IPS-18a (cell line): ENCODE measurements at regions not wholly inside any gene's neighbourhood (a gene's known extent, or its start where the extent isn't known, plus 50 kb on each side); places are given as distances from the start of the nearest gene placed in this dataset.

Experiments used
- H3K27ac ChIP-seq: one replicate; pipeline ENCODE4 v1.5.1; 2013; ENCODE audit warnings: low read length
- H3K27me3 ChIP-seq: one replicate; pipeline ENCODE4 v1.6.1; 2013; ENCODE audit warnings: mild to moderate bottlenecking, low read length; ENCODE audit not compliant: control insufficient read depth, insufficient read depth
- H3K36me3 ChIP-seq: one replicate; pipeline ENCODE4 v1.6.1; 2013; ENCODE audit warnings: low read depth, low read length; ENCODE audit not compliant: control insufficient read depth
- H3K4me1 ChIP-seq: one replicate; pipeline ENCODE4 v1.6.1; 2013; ENCODE audit warnings: low read depth, low read length; ENCODE audit not compliant: control insufficient read depth
- H3K4me3 ChIP-seq: one replicate; pipeline ENCODE4 v1.5.1; 2013; ENCODE audit warnings: low read length
- H3K9ac ChIP-seq: one replicate; pipeline ENCODE4 v1.6.1; 2013; ENCODE audit warnings: mild to moderate bottlenecking, low read length, moderate library complexity
- H3K9me3 ChIP-seq: one replicate; pipeline ENCODE4 v1.6.1; 2013; ENCODE audit warnings: low read depth, low read length; ENCODE audit not compliant: control insufficient read depth

GRCh38 chr7:34491899-34492298 lies 166.1 kb upstream of the NPSR1 start:
- H3K27ac ChIP-seq, result no peak overlapping the region
- H3K4me3 ChIP-seq, result no peak overlapping the region
- peaks cover 14% of the 10 kb centered on the region for H3K4me1 ChIP-seq
- no peak overlapping the region for H3K9ac ChIP-seq
- no peaks in the 10 kb centered on the region for H3K9me3 ChIP-seq
- no peaks in the 10 kb centered on the region for H3K27me3 ChIP-seq
- H3K36me3 ChIP-seq, result no peaks in the 10 kb centered on the region

GRCh38 chr7:34493752-34494151 lies 164.3 kb upstream of the NPSR1 start:
- Histone ChIP-seq H3K27me3 (no peaks in the 10 kb centered on the region), H3K9me3 (no peaks in the 10 kb centered on the region), H3K4me1 (peaks cover 7% of the 10 kb centered on the region), H3K36me3 (no peaks in the 10 kb centered on the region), H3K27ac (no peak overlapping the region), H3K4me3 (no peak overlapping the region), H3K9ac (no peak overlapping the region)

GRCh38 chr7:34497153-34497777 lies 160.8 kb upstream of the NPSR1 start:
- Histone ChIP-seq H3K36me3 (no peaks in the 10 kb centered on the region), H3K9me3 (no peaks in the 10 kb centered on the region), H3K4me1 (peaks cover 3% of the 10 kb centered on the region), H3K9ac (no peak overlapping the region), H3K27ac (no peak overlapping the region), H3K4me3 (no peak overlapping the region), H3K27me3 (no peaks in the 10 kb centered on the region)

- H3K4me3 ChIP-seq, result no peak overlapping the region
- peaks cover 7% of the 10 kb centered on the region for H3K4me1 ChIP-seq
- H3K36me3 ChIP-seq, result no peaks in the 10 kb centered on the region
- H3K27ac ChIP-seq, result no peak overlapping the region
- no peaks in the 10 kb centered on the region for H3K9me3 ChIP-seq
- H3K27me3 ChIP-seq, result no peaks in the 10 kb centered on the region
- no peak overlapping the region for H3K9ac ChIP-seq
These were observed 156.9 kb upstream of the NPSR1 start for GRCh38 chr7:34501156-34501555.

DNA sequence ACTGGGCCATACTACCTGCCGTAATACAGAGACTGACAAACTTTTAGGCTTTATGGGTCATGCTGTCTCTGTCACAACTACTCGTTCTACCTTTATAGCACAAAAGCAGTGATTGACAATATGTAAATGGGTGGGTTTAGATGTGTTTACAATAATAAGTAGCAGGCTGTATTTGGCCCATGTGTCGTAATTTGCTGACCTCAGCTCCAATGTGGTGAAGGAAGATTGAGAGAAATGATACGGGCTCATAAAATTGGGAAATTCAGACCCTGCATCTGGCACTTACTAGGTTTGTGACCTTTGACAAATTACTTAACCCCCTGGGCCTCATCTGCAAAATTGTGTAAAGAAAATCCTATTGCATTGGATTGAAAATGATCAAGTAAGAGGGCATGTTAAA lies 150.8 kb upstream of the NPSR1 start:
- no peak overlapping the region for H3K9ac ChIP-seq
- no peak overlapping the region for H3K4me3 ChIP-seq
- no peaks in the 10 kb centered on the region for H3K36me3 ChIP-seq
- peaks cover under 1% of the 10 kb centered on the region for H3K9me3 ChIP-seq
- no peaks in the 10 kb centered on the region for H3K27me3 ChIP-seq
- peaks cover 4% of the 10 kb centered on the region for H3K4me1 ChIP-seq
- no peak overlapping the region for H3K27ac ChIP-seq

DNA sequence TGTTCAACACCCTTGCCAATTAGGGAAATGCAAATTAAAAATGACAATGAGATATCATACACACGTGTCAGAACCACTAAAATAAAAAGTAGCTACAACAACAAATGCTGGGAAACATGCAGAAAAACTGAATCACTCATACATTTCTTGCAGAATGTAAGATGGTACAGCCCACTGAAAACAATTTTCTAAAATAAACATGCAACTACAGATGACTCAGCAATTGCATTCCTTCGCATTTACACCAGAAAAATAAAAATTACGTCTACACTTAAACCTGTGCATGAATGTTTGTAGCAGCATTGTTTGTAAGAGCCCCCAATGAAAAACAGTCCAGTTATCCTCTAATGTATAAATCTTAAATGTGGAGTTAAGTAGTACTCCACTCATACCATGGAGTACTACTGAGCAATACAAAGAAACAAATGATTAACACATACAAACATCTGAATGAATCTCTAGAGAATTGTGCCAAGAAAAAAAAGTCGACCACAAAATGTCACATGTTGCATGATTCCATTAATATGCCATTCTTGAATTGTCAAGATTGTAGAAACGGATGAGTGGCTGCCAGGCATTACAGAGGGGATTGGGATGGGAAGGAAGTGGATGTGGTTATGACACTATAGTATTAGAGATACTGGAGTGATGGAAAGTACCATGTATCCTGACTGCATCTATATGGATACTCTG lies 134.6 kb upstream of the NPSR1 start:
- Histone ChIP-seq H3K9ac (no peak overlapping the region), H3K9me3 (no peaks in the 10 kb centered on the region), H3K27me3 (no peaks in the 10 kb centered on the region), H3K27ac (no peak overlapping the region), H3K4me3 (no peak overlapping the region), H3K36me3 (no peaks in the 10 kb centered on the region), H3K4me1 (no peaks in the 10 kb centered on the region)

GRCh38 chr7:34530259-34530658 lies 127.8 kb upstream of the NPSR1 start:
- Histone ChIP-seq H3K9ac (no peak overlapping the region), H3K27ac (no peak overlapping the region), H3K27me3 (no peaks in the 10 kb centered on the region), H3K36me3 (no peaks in the 10 kb centered on the region), H3K9me3 (no peaks in the 10 kb centered on the region), H3K4me1 (no peaks in the 10 kb centered on the region), H3K4me3 (no peak overlapping the region)

GRCh38 chr7:34539003-34539402 lies 119.0 kb upstream of the NPSR1 start:
- Histone ChIP-seq H3K9ac (no peak overlapping the region), H3K9me3 (peaks cover 2% of the 10 kb centered on the region), H3K4me3 (no peak overlapping the region), H3K4me1 (no peaks in the 10 kb centered on the region), H3K27me3 (no peaks in the 10 kb centered on the region), H3K27ac (no peak overlapping the region), H3K36me3 (no peaks in the 10 kb centered on the region)

DNA sequence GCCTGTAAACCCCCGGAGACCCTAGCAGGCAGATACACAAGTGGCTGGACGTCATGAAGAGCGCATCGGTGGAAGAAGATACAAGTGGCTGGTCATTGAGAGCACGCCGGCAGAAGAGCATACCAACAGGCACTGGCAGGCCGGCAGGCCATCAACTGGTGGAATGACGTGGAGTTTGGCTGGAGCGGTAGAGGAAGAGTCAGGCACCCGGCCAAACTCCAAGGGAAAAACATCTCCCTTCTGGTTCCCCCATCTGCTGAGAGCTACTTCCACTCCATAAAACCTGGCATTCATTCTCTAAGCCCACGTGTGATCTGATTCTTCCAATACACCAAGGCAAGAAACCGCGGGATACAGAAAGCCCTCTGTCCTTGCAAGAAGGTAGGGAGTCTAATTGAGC lies 113.4 kb upstream of the NPSR1 start:
- Histone ChIP-seq H3K9ac (no peak overlapping the region), H3K36me3 (no peaks in the 10 kb centered on the region), H3K4me3 (no peak overlapping the region), H3K4me1 (no peaks in the 10 kb centered on the region), H3K9me3 (peaks cover 2% of the 10 kb centered on the region), H3K27ac (no peak overlapping the region), H3K27me3 (no peaks in the 10 kb centered on the region)

DNA sequence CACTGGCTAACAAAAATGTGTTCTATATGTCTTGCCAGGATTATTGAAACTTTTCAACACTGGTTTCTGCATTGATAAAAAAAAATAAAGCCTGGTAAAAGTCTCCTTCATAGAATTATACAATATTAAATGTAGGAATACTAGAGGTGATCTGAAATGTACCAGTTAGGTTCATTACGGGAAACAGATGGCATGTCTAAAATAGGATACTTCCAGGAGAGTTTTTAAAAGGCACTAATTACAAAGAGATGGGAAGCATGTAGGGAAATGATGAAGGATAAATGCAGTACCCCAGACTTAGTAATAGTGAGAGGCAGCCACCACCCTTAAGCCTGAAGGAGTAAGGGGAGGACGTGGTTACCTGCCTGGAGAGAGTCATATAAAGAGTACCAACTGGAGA lies 107.0 kb upstream of the NPSR1 start:
- no peaks in the 10 kb centered on the region for H3K9me3 ChIP-seq
- H3K4me3 ChIP-seq, result no peak overlapping the region
- H3K9ac ChIP-seq, result no peak overlapping the region
- no peaks in the 10 kb centered on the region for H3K4me1 ChIP-seq
- no peaks in the 10 kb centered on the region for H3K27me3 ChIP-seq
- no peaks in the 10 kb centered on the region for H3K36me3 ChIP-seq
- no peak overlapping the region for H3K27ac ChIP-seq

GRCh38 chr7:34552502-34552901 lies 105.5 kb upstream of the NPSR1 start:
- no peaks in the 10 kb centered on the region for H3K4me1 ChIP-seq
- no peaks in the 10 kb centered on the region for H3K27me3 ChIP-seq
- no peak overlapping the region for H3K9ac ChIP-seq
- H3K36me3 ChIP-seq, result no peaks in the 10 kb centered on the region
- H3K4me3 ChIP-seq, result no peak overlapping the region
- H3K9me3 ChIP-seq, result no peaks in the 10 kb centered on the region
- no peak overlapping the region for H3K27ac ChIP-seq

DNA sequence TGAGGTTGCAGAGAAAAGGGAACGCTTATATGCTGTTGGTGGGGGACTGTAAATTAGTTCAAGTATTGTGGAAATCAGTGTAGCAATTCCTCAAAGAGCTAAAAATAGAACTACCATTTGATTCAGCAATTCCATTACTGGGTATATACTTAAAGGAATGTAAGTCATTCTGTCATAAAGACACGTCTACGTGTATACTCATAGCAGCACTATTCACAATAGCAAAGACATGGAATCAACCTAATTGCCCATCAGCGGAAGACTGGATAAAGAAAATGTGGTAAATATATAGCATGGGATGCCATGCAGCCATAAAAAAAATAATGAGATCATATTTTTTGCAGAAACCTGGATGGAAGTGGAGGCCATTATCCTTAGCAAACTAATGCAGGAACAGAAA lies 100.0 kb upstream of the NPSR1 start:
- Histone ChIP-seq H3K9ac (no peak overlapping the region), H3K4me3 (no peak overlapping the region), H3K9me3 (no peaks in the 10 kb centered on the region), H3K4me1 (no peaks in the 10 kb centered on the region), H3K27ac (no peak overlapping the region), H3K36me3 (no peaks in the 10 kb centered on the region), H3K27me3 (no peaks in the 10 kb centered on the region)
